ENCODE measurements at regions not wholly inside any gene's neighbourhood (a gene's known extent, or its start where the extent isn't known, plus 50 kb on each side); places are given as distances from the start of the nearest gene placed in this dataset.

DNA sequence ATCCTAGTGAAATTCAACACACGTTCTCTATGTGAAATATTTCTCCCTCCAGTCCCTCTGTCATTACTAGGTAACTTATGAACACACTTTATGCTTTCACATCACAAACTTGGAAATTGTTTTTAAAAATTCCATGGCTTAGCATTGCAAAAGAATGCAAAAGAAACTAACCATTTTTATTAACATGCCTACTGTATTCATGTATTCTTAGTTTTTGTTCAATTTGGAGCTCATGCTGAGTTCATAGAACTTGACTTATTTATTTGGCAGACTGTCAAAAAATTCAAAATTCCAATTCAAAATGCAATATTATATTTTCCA, 155.0 kb upstream of the SEMA3C start:
- Histone ChIP-seq H3K27me3 (ENCODE audit: control insufficient read depth, insufficient read depth, low read length) (no peaks in the 10 kb centered on the region), H3K36me3 (ENCODE audit: control insufficient read depth, insufficient read depth, low read length) (no peaks in the 10 kb centered on the region), H3K9ac (ENCODE audit: insufficient read depth, low read length) (no peak overlapping the region), H3K4me3 (replicated peaks in 1 of 4; ENCODE audit: control extremely low read depth in 1 of 4, insufficient read depth in 1 of 4, low read depth in 3 of 4, low read length in 4 of 4) (no peak overlapping the region), H4K20me1 (ENCODE audit: control insufficient read depth, extremely low read depth, insufficient read depth, low read length) (no peaks in the 10 kb centered on the region), H3K4me1 (ENCODE audit: control insufficient read depth, extremely low read depth, insufficient read depth, low read length) (no peaks in the 10 kb centered on the region), H3K4me2 (ENCODE audit: extremely low read depth, insufficient read depth, low read length) (no peak overlapping the region), H3K79me2 (ENCODE audit: control insufficient read depth, insufficient read depth, low read length) (no peaks in the 10 kb centered on the region), H3K9me3 (ENCODE audit: control insufficient read depth, insufficient read depth, low read depth, low read length) (no peaks in the 10 kb centered on the region), H3K27ac (ENCODE audit: insufficient read depth, low read length) (no peak overlapping the region), H2AFZ (ENCODE audit: low read length) (no peak overlapping the region)
- no peak for DNase-seq (ENCODE audit: low read depth in 2 of 2)
- TF ChIP-seq, protein P1, sequence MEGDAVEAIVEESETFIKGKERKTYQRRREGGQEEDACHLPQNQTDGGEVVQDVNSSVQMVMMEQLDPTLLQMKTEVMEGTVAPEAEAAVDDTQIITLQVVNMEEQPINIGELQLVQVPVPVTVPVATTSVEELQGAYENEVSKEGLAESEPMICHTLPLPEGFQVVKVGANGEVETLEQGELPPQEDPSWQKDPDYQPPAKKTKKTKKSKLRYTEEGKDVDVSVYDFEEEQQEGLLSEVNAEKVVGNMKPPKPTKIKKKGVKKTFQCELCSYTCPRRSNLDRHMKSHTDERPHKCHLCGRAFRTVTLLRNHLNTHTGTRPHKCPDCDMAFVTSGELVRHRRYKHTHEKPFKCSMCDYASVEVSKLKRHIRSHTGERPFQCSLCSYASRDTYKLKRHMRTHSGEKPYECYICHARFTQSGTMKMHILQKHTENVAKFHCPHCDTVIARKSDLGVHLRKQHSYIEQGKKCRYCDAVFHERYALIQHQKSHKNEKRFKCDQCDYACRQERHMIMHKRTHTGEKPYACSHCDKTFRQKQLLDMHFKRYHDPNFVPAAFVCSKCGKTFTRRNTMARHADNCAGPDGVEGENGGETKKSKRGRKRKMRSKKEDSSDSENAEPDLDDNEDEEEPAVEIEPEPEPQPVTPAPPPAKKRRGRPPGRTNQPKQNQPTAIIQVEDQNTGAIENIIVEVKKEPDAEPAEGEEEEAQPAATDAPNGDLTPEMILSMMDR (conservative IDR thresholded peaks at IDR 0.05 in 1 of 2, IDR thresholded peaks at IDR 0.05 in 1 of 2; ENCODE audit: low read depth in 1 of 2, low read length in 2 of 2) = no peak
- TF ChIP-seq EZH2 (IDR thresholded peaks at IDR 0.05; ENCODE audit: low read length, missing control alignments) = no peak

DNA sequence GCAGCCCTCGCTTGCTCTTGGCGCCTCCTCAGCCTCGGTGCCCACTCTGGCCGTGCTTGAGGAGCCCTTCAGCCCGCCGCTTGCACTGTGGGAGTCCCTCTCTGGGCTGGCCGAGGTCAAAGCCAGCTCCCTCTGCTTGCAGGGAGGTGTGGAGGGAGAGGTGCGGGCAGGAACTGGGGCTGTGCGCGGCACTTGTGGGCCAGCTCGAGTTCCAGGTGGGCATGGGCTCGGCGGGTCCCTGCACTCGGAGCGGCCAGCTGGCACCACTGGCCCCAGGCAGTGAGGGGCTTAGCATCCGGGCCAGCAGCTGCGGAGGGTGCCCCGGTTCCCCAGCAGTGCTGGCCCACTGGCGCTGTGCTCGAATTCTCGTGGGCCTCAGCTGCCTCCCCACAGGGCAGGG, 152.1 kb upstream of the SEMA3C start:
- Histone ChIP-seq H3K4me1 (ENCODE audit: control insufficient read depth, extremely low read depth, insufficient read depth, low read length) (no peaks in the 10 kb centered on the region), H3K27ac (ENCODE audit: insufficient read depth, low read length) (no peak overlapping the region), H4K20me1 (ENCODE audit: control insufficient read depth, extremely low read depth, insufficient read depth, low read length) (no peaks in the 10 kb centered on the region), H3K4me2 (ENCODE audit: extremely low read depth, insufficient read depth, low read length) (no peak overlapping the region), H3K9me3 (ENCODE audit: control insufficient read depth, insufficient read depth, low read depth, low read length) (no peaks in the 10 kb centered on the region), H3K27me3 (ENCODE audit: control insufficient read depth, insufficient read depth, low read length) (no peaks in the 10 kb centered on the region), H3K36me3 (ENCODE audit: control insufficient read depth, insufficient read depth, low read length) (no peaks in the 10 kb centered on the region), H3K79me2 (ENCODE audit: control insufficient read depth, insufficient read depth, low read length) (no peaks in the 10 kb centered on the region), H3K4me3 (replicated peaks in 1 of 4; ENCODE audit: control extremely low read depth in 1 of 4, insufficient read depth in 1 of 4, low read depth in 3 of 4, low read length in 4 of 4) (no peak overlapping the region), H2AFZ (ENCODE audit: low read length) (no peak overlapping the region), H3K9ac (ENCODE audit: insufficient read depth, low read length) (no peak overlapping the region)
- DNase-seq (ENCODE audit: low read depth in 2 of 2) = no peak
- TF ChIP-seq, protein P1 (conservative IDR thresholded peaks at IDR 0.05 in 1 of 2, IDR thresholded peaks at IDR 0.05 in 1 of 2; ENCODE audit: low read depth in 1 of 2, low read length in 2 of 2) = no peak
- TF ChIP-seq EZH2 (IDR thresholded peaks at IDR 0.05; ENCODE audit: low read length, missing control alignments) = no peak

DNA sequence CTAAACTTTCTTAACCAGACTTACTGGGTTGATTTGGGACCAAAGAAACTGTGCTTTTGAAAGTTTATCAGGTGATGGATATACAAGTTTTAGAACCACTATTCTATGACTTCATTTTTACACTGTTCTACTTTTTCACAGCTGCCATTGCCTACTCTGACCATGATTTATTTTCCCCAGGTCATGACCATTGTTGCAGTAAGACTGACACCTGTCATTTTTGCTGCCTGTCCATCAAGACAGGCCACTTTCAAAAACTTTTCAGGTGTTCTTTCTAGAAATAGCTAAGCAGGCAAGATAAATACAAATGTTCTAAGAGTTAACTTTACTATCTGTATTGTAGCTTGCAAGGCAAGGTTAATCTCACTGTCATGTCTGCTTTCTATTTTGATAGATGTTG, 147.9 kb upstream of the SEMA3C start:
- H2AFZ ChIP-seq (ENCODE audit: low read length) = no peak overlapping the region
- H3K36me3 ChIP-seq (ENCODE audit: control insufficient read depth, insufficient read depth, low read length) = no peaks in the 10 kb centered on the region
- no peaks in the 10 kb centered on the region for H4K20me1 ChIP-seq (ENCODE audit: control insufficient read depth, extremely low read depth, insufficient read depth, low read length)
- H3K9me3 ChIP-seq (ENCODE audit: control insufficient read depth, insufficient read depth, low read depth, low read length) = no peaks in the 10 kb centered on the region
- no peak for DNase-seq (ENCODE audit: low read depth in 2 of 2)
- TF ChIP-seq, protein P1 (conservative IDR thresholded peaks at IDR 0.05 in 1 of 2, IDR thresholded peaks at IDR 0.05 in 1 of 2; ENCODE audit: low read depth in 1 of 2, low read length in 2 of 2) = no peak
- TF ChIP-seq EZH2 (IDR thresholded peaks at IDR 0.05; ENCODE audit: low read length, missing control alignments) = no peak
- no peak overlapping the region for H3K4me2 ChIP-seq (ENCODE audit: extremely low read depth, insufficient read depth, low read length)
- H3K4me3 ChIP-seq (replicated peaks in 1 of 4; ENCODE audit: control extremely low read depth in 1 of 4, insufficient read depth in 1 of 4, low read depth in 3 of 4, low read length in 4 of 4) = no peak overlapping the region
- H3K79me2 ChIP-seq (ENCODE audit: control insufficient read depth, insufficient read depth, low read length) = no peaks in the 10 kb centered on the region
- no peak overlapping the region for H3K9ac ChIP-seq (ENCODE audit: insufficient read depth, low read length)
- H3K27me3 ChIP-seq (ENCODE audit: control insufficient read depth, insufficient read depth, low read length) = no peaks in the 10 kb centered on the region
- H3K27ac ChIP-seq (ENCODE audit: insufficient read depth, low read length) = no peak overlapping the region
- no peaks in the 10 kb centered on the region for H3K4me1 ChIP-seq (ENCODE audit: control insufficient read depth, extremely low read depth, insufficient read depth, low read length)

All from fibroblast of lung (primary cell).